ENCODE measurements at regions not wholly inside any gene's neighbourhood (a gene's known extent, or its start where the extent isn't known, plus 50 kb on each side); places are given as distances from the start of the nearest gene placed in this dataset.

- TF ChIP-seq CTCF (IDR thresholded peaks at IDR 0.05) (no peak), POLR2A (IDR thresholded peaks at IDR 0.05) (no peak)
Observed at GRCh38 chr5:110957934-110958333, 113.6 kb upstream of the TSLP start.
